HuH-7 (cell line): ENCODE measurements at regions not wholly inside any gene's neighbourhood (a gene's known extent, or its start where the extent isn't known, plus 50 kb on each side); places are given as distances from the start of the nearest gene placed in this dataset.
A peak's percentile ranks its signal among the peaks of the same experiment; 100 is the strongest.

ENCODE experiments used
- DNase-seq: peaks from one replicate; pipeline ENCODE4 v3.0.0; 2011; ENCODE audit warnings: low spot score

GRCh38 chr1:108082738-108083562 lies 117.2 kb downstream of the SLC25A24 start:
- no peak for DNase-seq

GRCh38 chr1:108082001-108082400 lies 117.0 kb upstream of the VAV3 start:
- no peak for DNase-seq

- no peak for DNase-seq
These were observed 115.5 kb upstream of the VAV3 start for GRCh38 chr1:108080448-108080847.

- no peak for DNase-seq
These were observed 114.6 kb upstream of the VAV3 start for GRCh38 chr1:108079440-108080025.

- no peak for DNase-seq
These were observed 113.0 kb upstream of the VAV3 start for GRCh38 chr1:108077991-108078390.

- no peak for DNase-seq
These were observed 110.1 kb upstream of the VAV3 start for GRCh38 chr1:108075055-108075454.

GRCh38 chr1:108072776-108073175 lies 107.8 kb upstream of the VAV3 start:
- DNase-seq = no peak

- no peak for DNase-seq
These were observed 107.2 kb upstream of the VAV3 start for GRCh38 chr1:108072212-108072611.

GRCh38 chr1:108071601-108072000 lies 106.6 kb upstream of the VAV3 start:
- no peak for DNase-seq

- no peak for DNase-seq
These were observed 105.7 kb upstream of the VAV3 start for GRCh38 chr1:108070662-108071061.

- DNase-seq = no peak
These were observed 103.0 kb upstream of the VAV3 start for GRCh38 chr1:108067884-108068540.

GRCh38 chr1:108066808-108067207 lies 101.8 kb upstream of the VAV3 start:
- DNase-seq = no peak

- DNase-seq = no peak
These were observed 99.3 kb upstream of the VAV3 start for GRCh38 chr1:108064255-108064654.

GRCh38 chr1:108063703-108064102 lies 98.7 kb upstream of the VAV3 start:
- DNase-seq = no peak

GRCh38 chr1:108059945-108060344 lies 95.0 kb upstream of the VAV3 start:
- no peak for DNase-seq

GRCh38 chr1:108057541-108057940 lies 92.6 kb upstream of the VAV3 start:
- DNase-seq = no peak

GRCh38 chr1:108056436-108056990 lies 91.5 kb upstream of the VAV3 start:
- DNase-seq = no peak

- DNase-seq = no peak
These were observed 90.4 kb upstream of the VAV3 start for GRCh38 chr1:108055387-108055786.

GRCh38 chr1:108054396-108054795 lies 89.4 kb upstream of the VAV3 start:
- no peak for DNase-seq

- no peak for DNase-seq
These were observed 88.5 kb upstream of the VAV3 start for GRCh38 chr1:108053270-108054013.

GRCh38 chr1:108051631-108052377 lies 86.8 kb upstream of the VAV3 start:
- DNase-seq = peak; percentile 30
